Left lung (tissue), 4 donors: ENCODE measurements at regions not wholly inside any gene's neighbourhood (a gene's known extent, or its start where the extent isn't known, plus 50 kb on each side); places are given as distances from the start of the nearest gene placed in this dataset.
"Not testable (repeated sequence)": the region's sequence is repeated elsewhere in the genome, so short reads cannot be mapped to it uniquely, and the experiment has no call there.

ENCODE experiments used
- ATAC-seq: fragments of 200-7000 bp; cut with Tn5 transposase; one replicate; pipeline ENCODE4 v1.9.1; 2020; ENCODE audit warnings: moderate library complexity
- DNase-seq, 4 donors: peaks; one replicate each; pipeline ENCODE4 v3.0.0-alpha.2; 2013 to 2020
- H3K27ac ChIP-seq, 2 donors: fragments of 200-600 bp; sonication (generic) in 1 of 2; one replicate each; pipeline versions ENCODE4 v1.5.0 to v1.8.0; 2020 to 2021
- H3K27me3 ChIP-seq, 2 donors: fragments of 200-600 bp; sonication (generic) in 1 of 2; one replicate each; pipeline versions ENCODE4 v1.5.0 to v1.8.0; 2020 to 2021
- H3K36me3 ChIP-seq, 2 donors: fragments of 200-600 bp; sonication (generic) in 1 of 2; one replicate each; pipeline versions ENCODE4 v1.5.0 to v1.8.0; 2020 to 2021
- H3K4me1 ChIP-seq, 2 donors: fragments of 200-600 bp; one replicate each; pipeline ENCODE4 v1.8.0; 2021
- H3K4me3 ChIP-seq, 2 donors: fragments of 200-600 bp; sonication (generic) in 1 of 2; one replicate each; pipeline versions ENCODE4 v1.5.0 to v1.8.0; 2020 to 2021; ENCODE audit warnings: mild to moderate bottlenecking in 1 of 2
- H3K9me3 ChIP-seq, 2 donors: fragments of 200-600 bp; sonication (generic) in 1 of 2; one replicate each; pipeline versions ENCODE4 v1.5.0 to v1.8.0; 2020 to 2021
- intact Hi-C, 2 donors: fragments of 100-400 bp; cut with DNase I; formaldehyde crosslinking; loops; one replicate each; pipeline versions ENCODE4 v1.11.2 to v1.14.2; 2022
- TF ChIP-seq, protein P1 (sequence below), 2 donors: fragments of 200-600 bp; sonication (generic) in 1 of 2; IDR thresholded peaks; one replicate each; pipeline versions ENCODE4 v1.5.0 to v1.8.0; 2021; ENCODE audit warnings: antibody characterized with exemption in 2 of 2
- donor health status: DM: no; HTN: yes; CAD: no.
- donor health status: DM: no; HTN: no; CAD: no.

DNA sequence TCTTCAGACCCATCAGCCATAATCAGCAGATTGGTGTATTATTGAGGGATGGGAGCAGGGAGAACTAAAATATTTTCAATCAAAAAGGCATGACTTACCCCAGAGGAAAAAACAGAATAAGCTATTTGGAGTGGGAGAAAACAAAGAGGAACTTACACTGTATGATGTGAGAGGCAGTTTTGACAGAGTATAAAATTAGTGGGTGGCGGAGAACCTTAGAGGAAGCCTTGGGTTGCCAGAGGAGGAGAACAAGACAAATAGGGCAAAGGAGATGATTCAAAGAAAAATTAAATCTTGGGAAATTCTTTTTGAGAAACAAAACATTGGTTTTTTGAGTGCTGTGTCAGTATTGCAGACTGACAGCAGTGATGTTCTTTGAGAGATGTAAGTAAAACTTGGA, 285.0 kb downstream of the C11orf87 start:
- no peak for DNase-seq
- no peak overlapping the region for H3K27ac ChIP-seq
- no peaks in the 10 kb centered on the region for H3K27me3 ChIP-seq
- intact Hi-C loops = no loop called here
- no peaks in the 10 kb centered on the region for H3K36me3 ChIP-seq
- H3K4me1 ChIP-seq = no peaks in the 10 kb centered on the region
- no peak overlapping the region for H3K4me3 ChIP-seq
- peak; percentile 50 for ATAC-seq
- H3K9me3 ChIP-seq = no peaks in the 10 kb centered on the region
- TF ChIP-seq, protein P1, sequence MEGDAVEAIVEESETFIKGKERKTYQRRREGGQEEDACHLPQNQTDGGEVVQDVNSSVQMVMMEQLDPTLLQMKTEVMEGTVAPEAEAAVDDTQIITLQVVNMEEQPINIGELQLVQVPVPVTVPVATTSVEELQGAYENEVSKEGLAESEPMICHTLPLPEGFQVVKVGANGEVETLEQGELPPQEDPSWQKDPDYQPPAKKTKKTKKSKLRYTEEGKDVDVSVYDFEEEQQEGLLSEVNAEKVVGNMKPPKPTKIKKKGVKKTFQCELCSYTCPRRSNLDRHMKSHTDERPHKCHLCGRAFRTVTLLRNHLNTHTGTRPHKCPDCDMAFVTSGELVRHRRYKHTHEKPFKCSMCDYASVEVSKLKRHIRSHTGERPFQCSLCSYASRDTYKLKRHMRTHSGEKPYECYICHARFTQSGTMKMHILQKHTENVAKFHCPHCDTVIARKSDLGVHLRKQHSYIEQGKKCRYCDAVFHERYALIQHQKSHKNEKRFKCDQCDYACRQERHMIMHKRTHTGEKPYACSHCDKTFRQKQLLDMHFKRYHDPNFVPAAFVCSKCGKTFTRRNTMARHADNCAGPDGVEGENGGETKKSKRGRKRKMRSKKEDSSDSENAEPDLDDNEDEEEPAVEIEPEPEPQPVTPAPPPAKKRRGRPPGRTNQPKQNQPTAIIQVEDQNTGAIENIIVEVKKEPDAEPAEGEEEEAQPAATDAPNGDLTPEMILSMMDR (IDR thresholded peaks at IDR 0.05) = no peak

DNA sequence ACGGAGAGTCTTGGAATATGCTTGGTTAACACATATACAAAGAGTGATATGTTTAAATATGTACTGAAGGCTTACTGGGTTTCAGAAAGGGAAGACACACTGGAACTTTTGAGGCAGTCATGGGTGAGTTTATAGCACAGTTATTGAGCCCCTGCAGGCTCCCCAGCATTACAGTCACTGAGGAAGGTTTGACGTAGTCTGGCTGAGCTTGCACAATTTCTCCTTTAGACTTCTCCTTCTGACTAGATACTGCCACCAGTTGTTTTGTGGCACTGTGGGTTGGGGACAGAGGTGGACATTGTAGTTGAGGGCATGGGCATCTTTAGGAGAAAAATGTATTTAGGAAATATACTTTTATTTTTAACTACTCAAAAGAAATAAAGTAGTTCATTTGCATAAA, 285.4 kb downstream of the C11orf87 start:
- Histone ChIP-seq H3K36me3 (no peaks in the 10 kb centered on the region), H3K9me3 (no peaks in the 10 kb centered on the region), H3K27me3 (no peaks in the 10 kb centered on the region), H3K4me3 (no peak overlapping the region), H3K27ac (no peak overlapping the region), H3K4me1 (no peaks in the 10 kb centered on the region)
- peak; percentile 50 for ATAC-seq
- TF ChIP-seq, protein P1 (IDR thresholded peaks at IDR 0.05) = no peak
- DNase-seq = no peak
- intact Hi-C loops = no loop called here

DNA sequence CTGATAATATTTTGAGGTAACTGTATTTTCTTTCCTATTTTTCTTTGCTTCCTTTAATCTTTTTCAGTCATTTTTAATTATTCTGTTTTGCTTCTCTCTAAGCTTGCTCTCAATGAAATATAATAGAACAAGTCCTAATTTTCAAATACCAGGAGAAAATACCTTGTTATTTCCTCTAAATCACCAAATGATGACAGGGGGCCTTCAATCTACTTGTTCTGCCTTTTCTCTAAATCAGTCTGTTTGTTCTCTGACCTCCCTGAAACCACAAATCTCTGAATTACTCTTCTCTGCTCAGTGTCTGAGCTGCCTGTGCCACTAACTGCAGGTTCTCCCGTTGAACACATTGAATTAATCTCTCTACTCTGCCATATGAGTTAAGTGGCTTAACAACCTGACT, 286.2 kb downstream of the C11orf87 start:
- H3K27ac ChIP-seq = no peak overlapping the region
- no peaks in the 10 kb centered on the region for H3K27me3 ChIP-seq
- no peak for DNase-seq
- no peaks in the 10 kb centered on the region for H3K4me1 ChIP-seq
- H3K9me3 ChIP-seq = no peaks in the 10 kb centered on the region
- intact Hi-C loops = no loop called here
- H3K4me3 ChIP-seq = no peak overlapping the region
- ATAC-seq = no peak
- TF ChIP-seq, protein P1 (IDR thresholded peaks at IDR 0.05) = no peak
- no peaks in the 10 kb centered on the region for H3K36me3 ChIP-seq

DNA sequence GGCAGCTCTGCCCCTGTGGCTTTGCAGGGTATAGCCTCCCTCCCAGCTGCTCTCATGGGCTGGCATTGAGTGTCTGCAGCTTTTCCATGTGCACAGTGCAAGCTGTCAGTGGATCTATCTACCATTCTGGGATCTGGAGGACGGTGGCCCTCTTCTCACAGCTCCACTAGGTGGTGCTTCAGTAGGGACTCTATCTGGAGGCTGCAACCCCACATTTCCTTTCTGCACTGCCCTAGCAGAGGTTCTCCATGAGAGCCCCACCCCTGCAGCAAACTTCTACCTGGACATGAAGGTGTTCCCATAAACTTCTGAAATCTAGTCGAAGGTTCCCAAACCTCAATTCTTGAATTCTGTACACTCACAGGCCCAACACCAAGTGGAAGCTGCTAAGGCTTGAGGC, 292.5 kb downstream of the C11orf87 start:
- H3K4me3 ChIP-seq, ATAC-seq, H3K27ac ChIP-seq, H3K36me3 ChIP-seq, H3K4me1 ChIP-seq, H3K27me3 ChIP-seq, DNase-seq, intact Hi-C loops: not testable (repeated sequence)
- H3K9me3 ChIP-seq = peaks cover 0 to 23% of the 10 kb centered on the region in 2 donors

DNA sequence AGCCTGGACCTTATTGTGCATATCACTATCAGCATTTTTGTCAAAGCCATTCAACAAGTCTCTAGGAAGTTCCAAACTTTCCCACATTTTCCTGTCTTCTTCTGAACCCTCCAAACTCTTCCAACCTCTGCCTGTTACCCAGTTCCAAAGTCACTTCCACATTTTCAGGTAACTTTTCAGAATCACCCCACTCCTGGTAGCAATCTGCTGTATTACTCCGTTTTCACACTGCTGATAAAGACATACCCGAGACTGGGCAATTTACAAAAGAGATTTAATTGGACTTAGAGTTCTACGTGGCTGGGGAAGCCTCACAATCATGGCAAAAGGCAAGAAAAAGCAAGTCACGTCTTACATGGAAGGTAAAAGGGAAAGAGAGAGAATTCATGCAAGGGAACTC, 293.4 kb downstream of the C11orf87 start:
- H3K36me3 ChIP-seq, H3K4me3 ChIP-seq, ATAC-seq, H3K27me3 ChIP-seq, DNase-seq, intact Hi-C loops, H3K4me1 ChIP-seq, H3K27ac ChIP-seq: not testable (repeated sequence)
- peaks cover 0 to 23% of the 10 kb centered on the region in 2 donors for H3K9me3 ChIP-seq

DNA sequence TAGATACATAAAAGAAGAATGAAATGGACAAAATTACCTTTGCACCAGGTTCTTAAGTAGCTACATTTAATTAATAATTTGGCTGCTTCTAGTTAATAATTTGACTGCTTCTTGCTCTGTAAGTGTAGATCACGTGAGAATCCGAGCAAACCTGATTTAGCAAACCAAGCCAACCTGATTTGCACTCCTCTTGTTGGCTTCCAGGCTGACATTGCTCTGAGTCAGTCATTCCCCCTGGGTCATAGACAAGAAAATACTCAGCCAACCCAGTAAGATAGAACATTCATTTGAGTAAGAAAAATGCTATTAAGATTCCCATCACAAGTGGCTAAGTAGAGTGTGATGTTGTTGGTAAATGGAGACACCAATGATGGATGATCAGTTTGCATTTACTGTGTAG, 304.1 kb downstream of the C11orf87 start:
- no peak overlapping the region for H3K4me3 ChIP-seq
- no peak for ATAC-seq
- no peak for DNase-seq
- H3K4me1 ChIP-seq = no peaks in the 10 kb centered on the region
- H3K36me3 ChIP-seq = no peaks in the 10 kb centered on the region
- intact Hi-C loops = no loop called here
- no peak overlapping the region for H3K27ac ChIP-seq
- H3K9me3 ChIP-seq = no peaks in the 10 kb centered on the region
- TF ChIP-seq, protein P1 (IDR thresholded peaks at IDR 0.05) = no peak
- no peaks in the 10 kb centered on the region for H3K27me3 ChIP-seq
